ENCODE measurements at regions not wholly inside any gene's neighbourhood (a gene's known extent, or its start where the extent isn't known, plus 50 kb on each side); places are given as distances from the start of the nearest gene placed in this dataset.
"Not testable (repeated sequence)": the region's sequence is repeated elsewhere in the genome, so short reads cannot be mapped to it uniquely, and the experiment has no call there.

DNA sequence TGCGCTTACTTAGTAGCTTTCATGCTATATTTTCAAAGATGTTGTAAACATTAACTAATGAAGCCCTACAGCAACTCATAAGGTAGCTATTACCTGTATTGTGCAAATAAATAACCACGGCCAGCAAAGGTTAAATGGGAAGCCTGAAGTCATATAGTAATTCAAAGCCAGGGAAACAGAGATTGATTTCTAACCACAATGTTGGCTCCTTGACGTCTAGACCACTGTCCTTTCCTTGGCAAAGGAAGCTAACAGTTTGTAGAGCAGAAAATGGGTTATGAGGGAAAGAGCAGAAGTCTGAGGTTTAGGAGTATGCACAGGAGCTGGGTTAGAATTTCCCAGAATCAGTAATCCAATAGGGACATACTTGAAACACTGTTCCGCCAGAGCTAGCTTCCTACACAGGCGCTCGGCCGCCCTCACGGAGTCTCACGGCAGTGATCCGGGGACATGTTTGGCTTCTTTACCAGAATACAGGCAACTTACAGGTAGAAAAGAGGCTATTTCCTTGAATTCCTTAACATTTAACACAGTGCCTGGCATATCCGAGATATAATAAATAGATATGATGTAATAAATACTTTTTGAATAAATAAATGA is 298.8 kb upstream of the LYPLAL1 start:
- DNase-seq (ENCODE audit: low spot score) = no peak

DNA sequence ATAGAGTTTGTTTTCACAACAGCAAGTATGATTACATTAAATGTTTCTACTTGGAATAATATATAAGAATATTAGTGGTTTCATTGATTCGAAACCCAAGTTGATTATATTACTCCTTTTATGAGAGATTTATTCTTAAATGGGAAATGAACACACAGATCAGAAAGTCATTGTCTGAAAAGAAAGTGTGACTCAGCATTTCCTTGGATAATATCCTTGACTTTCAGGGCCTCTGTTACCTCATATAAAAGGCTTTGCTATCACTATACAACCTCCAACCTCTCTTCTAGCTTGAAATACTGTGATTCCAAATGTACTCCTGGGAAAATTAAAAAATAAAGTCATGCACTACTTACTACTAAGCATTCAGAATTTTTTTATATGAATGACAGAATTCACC is 295.3 kb upstream of the LYPLAL1 start:
- no peak for DNase-seq (ENCODE audit: low spot score)

DNA sequence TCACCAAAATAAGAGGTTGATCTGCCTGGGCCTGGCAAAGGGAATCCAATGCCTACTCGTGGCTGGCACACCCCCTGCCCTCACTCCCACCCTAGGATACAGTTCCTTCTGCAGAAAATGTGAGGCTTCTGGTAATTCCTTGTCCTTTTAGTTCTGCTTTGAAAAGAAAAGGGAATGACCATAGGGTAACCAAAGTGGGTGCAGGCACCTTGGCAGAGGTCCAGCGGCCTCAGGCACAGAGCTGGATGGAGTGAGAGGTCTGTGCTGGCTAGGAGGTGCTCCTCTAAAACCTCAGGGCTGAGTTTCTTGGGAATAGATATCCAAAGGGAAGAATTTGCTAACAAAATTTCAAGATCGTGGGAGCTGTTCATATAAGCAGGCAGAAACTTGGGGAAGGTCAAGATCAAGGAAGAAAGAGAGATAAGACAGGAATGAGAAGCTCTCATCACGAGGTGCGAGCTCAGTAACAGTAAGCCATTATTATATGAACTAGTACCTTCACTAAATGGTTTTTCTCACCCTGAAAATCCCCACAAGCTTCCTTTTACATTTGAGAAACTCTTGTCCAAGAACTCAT is 293.1 kb upstream of the LYPLAL1 start:
- DNase-seq (ENCODE audit: low spot score) = no peak

DNA sequence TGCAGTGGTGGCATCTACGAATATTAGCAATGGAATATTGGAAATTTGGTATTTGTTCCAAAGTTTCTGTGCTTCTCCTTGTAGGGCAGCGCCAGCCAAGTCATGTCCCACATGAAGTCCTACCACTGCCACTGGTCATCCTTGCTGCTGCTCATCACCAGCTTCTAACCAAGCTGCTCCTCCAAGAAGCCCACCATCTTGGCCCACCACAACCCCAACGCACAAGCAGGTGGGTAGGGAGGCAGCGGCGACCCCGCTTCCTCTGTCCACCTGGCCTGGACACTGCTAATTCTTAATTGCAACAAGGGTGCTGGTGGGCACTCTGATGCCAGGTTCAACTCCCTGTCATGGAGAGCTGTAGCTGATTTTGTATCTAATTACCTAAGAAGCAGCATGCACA is 291.2 kb upstream of the LYPLAL1 start:
- DNase-seq (ENCODE audit: low spot score) = no peak

DNA sequence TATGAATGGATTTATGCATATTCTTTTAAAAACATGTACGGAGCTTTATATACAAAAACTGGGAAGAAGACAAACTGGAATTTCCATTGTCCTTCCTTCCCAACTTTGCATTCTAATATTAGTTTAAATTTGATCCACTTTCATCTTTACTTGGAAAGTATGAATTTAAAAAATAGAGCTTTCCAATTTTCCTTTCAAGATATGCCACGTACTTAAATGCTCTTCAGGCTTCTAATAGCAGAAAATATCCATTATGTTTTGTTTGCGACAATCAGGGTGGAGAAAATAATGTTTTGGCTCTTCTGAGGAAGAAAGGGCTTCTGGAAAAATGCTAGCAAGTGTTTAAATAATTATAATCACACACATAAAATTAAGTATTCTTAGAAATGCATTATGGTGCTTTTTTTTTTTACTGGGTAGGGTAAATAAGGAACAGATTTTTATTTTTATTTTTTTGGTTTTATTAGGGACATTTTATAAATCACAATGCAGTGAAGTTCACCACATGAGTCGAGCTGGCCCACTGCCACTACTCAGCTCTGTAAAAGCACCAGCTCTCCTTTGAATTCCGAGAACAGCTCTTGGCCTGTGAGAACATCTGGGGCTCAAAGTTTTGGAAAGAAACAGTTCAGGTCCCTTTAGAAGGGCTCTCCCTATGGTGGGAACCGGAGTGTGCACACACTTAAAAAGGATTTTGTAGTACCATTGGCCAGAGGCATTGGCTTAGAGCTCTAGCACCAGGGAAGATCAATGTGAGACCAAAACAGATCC is 287.4 kb upstream of the LYPLAL1 start:
- no peak for DNase-seq (ENCODE audit: low spot score)

DNA sequence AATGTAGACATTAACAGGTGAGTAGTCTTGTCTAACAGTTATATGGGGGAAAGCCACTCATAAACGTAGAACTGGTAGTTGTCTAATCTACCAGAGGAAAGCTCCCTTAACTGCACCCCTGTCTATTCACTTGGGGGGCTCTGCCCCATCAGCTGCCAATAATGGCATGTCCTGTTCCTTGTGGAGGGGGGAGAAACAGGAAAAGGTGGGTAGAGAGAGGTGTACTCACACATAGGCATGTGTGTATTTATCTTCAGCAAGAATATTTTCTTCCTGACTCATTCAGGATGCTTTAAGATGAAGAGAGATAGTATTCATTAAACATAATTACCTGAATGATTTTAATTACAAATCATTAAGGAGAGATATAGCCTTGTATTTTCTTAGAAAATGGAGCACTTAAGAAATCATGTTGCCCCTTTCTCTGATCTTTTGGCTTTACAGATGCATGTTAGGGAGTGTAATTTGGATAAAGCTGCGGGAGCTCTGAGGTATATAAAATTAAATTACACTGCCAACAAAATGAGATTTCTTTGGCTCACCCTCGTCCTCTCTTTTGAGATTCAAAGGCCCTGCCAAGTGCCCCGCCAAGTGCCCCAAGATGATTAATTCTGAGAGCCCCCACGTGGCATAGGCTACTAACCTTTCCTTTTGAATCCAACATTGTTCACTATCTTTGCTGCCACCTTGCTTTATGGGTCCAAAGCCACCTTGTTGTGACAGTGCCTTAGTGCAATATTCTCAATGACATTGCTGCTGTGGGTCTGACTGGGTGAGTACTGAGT is 286.3 kb upstream of the LYPLAL1 start:
- no peak for DNase-seq (ENCODE audit: low spot score)

DNA sequence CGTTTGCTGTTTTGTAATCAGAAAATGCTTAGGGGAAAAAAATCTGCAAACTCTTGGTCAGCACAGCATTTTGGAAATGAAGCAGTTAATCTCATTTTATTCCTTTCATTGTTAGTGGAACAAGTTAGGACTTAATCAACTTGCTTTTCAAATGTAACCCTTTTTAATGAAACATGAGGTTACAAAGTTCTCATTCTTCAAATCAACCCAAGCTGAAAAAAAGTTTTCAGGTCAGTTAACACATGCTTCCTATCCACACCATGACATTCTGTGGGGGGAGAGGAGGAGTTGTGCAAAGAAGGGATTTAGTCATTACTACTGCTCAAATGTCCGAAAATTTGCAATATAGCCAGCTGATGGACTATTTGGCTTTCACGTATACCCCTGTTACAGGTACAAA is 283.2 kb upstream of the LYPLAL1 start:
- DNase-seq (ENCODE audit: low spot score) = no peak

DNA sequence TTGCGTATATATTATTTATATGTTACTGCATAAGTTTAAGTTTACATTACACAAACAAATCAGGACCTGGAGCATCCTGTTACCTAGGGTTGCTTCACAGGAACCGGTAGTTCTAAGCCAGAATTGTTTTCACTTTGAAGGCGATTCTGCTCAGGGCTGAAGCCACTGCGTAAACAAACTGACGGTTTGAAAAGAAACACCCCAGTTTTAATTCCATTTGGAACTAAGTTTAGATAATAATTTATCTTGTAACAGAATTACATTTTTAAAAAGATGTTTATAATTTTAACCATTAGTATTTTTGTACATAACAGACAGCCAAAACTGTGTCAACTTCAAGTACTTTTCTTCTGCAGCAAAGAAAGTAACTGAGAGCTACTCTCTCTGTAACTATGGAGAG is 282.1 kb upstream of the LYPLAL1 start:
- no peak for DNase-seq (ENCODE audit: low spot score)

DNA sequence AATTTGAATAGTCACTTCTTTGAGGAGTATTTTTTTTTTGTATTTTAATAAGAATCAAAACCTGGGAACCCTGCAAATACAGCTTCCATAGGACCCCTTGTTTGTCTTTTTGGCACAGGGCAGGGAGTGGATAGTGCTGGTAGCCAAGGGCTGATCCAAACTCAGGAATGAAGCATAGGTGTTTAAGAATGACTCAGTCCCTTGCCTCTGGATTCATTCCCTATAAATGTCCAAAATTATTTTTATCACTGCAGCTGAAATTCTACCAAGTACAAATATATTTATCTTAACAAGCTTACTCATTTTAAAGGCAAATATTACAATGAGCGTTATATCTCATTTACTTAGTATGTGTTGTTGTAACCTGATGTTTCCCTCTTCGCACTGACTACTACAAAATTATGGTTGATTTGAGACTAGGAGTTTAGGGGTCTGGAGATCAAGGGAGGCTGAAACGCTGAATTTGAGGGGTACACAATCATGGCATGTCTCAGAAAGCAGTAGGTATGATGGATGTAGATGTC is 278.6 kb upstream of the LYPLAL1 start:
- no peak for DNase-seq (ENCODE audit: low spot score)

DNA sequence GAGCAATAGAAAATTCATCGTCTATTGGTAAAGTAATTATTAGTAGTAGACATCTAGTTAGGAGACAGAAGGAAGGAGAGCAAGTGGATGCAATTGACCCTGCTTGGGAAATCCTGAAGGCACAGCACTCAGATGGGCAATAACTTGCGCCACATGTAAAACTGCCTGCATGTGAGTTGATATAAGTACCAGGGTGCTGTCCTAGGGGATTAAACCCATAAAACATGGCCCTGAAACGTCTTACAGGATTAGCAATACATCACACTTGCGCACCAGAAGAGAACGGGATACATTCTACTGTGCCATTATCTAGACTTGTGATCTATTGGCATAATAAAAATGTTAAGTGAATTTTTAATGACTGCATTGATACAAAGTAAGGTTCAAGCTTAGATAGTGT is 277.5 kb upstream of the LYPLAL1 start:
- DNase-seq (ENCODE audit: low spot score) = no peak

DNA sequence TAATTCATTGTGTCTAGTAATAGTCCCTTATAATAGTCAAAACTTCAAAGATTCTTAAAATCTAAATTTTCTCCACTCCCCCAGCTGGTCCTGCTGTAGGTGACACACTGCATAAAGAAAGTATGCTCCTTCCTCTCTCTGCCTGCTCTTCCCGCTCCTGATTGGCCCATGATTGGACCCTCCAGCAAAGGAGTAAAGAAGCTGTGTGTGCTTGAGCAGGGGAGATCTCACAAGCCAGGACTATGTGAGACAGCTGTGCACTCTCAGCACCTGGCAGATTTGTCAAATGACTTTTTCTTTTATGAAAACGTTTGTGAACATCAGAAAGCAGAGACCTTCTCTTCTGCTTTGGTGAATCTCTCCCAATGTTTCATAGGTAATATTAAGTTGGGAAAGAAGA is 274.8 kb upstream of the LYPLAL1 start:
- DNase-seq (ENCODE audit: low spot score) = no peak

DNA sequence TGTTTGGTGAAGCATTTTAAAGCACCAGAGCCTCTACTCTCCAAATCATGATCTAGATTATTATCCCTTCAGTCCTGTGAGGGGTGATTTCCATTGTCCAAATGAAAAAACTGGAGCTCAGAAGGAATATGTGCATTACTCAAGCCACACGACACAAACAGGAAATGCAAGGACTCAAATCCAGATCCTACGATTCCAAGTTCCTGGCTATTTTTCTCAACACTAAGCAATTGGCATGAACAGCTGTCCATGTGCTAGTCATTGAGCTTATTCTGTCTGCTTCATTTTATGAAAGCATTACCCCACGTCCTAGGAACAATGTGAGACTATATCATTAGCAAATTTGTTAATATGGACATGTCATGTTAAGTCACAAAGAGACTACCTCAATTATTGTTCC is 273.1 kb upstream of the LYPLAL1 start:
- no peak for DNase-seq (ENCODE audit: low spot score)

DNA sequence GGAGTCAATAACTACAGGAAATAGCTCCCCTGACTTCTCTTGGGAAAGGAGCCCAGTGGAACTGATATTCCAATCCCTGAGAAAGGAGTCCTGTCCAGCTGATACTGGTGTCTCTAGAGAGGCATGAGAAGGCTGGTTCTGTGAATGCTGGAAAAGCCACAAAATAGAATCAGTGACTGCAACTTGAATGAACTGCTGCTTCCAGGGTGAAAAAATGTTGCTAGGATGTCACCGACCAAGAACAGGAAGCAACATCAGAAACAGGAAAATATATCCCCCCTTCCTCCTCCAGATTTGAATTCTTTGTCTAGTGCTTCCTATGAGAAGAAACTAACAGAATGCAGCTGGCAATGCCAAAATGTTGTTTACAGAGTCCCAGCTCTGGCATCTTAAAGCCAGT is 269.3 kb upstream of the LYPLAL1 start:
- no peak for DNase-seq (ENCODE audit: low spot score)

DNA sequence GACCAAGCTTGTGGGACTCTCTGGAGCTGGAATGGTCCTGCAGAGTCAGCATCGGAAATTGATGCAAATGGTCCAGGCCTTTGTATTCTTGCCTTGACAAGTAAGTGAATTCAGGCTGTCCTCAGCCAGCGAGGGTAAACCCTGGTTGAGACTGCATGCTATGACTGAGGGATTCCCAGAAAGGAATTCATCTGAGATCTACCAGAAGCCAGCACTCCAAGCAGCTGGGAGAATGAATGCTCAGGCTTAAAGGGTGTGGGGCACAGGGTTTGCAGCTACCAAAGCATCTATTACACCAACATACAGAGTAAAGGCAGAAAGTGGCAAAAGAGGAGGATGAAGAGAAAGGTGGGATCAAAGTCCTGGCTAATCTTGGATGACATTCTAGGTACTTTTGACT is 257.0 kb upstream of the LYPLAL1 start:
- DNase-seq (ENCODE audit: low spot score) = no peak

DNA sequence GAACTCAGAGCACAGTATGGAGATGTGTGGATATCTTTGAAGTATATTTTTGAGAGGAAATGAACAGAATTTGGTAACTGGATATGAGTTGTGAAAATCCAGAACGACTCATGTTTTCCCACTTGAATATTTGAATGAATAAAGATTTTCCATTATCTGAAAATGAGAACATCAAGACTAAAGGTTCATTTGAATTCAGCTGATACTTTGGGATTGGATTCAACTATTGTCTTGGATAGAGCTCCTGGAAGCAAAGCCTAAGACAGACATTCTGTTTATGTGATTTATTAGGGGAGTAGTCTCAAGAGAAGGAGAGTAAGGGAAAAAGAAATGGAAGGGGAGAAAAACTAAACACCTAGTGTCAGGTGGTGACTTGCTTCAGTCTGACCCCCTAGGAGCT is 256.0 kb upstream of the LYPLAL1 start:
- DNase-seq (ENCODE audit: low spot score) = no peak

DNA sequence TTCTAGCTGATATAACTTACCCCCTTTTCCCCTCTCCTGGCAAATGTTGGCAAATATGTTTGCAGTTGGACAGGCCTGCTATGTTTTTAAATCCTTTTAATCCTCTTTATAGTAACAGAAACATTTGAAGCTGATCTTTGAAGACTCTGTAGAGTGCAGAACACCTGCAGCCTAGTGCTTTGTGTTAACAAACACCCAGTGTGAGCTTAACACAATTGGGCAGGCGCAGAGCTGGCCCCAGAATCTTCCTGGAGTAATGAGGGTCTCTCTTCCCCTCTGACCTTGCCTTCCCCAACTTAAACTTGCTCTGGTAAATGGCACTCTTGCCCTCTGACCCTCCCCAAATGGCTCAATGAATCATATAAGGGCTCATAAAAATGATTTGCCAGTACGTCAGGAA is 247.9 kb upstream of the LYPLAL1 start:
- DNase-seq (ENCODE audit: low spot score) = no peak

DNA sequence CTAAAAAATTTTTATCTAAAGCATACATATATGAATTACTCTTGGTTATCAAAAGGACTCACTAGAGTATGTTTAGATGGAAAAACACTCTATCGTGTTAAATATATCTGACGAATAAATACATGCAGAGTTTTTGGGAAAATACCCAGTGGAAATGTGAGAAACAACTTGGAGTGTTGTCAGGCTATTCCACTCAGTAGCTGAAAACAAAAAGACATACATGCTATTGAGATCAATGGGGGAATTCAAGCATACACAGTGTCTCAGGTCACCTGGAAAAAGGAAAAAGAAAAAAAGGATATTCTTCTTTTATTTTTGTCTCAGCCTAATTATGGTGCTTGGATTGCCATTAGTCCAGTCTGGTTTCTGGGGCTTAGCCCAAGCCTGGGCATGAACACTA is 247.0 kb upstream of the LYPLAL1 start:
- DNase-seq (ENCODE audit: low spot score) = no peak

DNA sequence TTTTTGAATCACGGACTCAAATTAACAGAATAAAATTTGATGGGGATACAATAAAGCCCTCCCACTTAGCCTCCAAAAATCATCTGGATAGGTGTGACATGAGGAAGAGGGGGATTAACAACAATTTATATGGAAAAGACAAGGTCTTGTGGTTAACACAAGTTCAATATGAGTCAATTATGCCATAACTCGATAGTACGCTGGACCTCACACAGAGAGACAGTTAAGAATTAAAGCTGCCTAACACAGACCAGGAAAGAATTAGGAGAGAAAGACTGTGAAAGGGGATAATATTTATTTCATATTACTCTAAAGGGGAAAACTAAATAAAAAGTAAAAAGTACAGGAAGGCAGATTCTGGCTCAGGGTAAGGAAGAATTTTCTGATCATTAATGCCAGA is 243.7 kb upstream of the LYPLAL1 start:
- no peak for DNase-seq (ENCODE audit: low spot score)

DNA sequence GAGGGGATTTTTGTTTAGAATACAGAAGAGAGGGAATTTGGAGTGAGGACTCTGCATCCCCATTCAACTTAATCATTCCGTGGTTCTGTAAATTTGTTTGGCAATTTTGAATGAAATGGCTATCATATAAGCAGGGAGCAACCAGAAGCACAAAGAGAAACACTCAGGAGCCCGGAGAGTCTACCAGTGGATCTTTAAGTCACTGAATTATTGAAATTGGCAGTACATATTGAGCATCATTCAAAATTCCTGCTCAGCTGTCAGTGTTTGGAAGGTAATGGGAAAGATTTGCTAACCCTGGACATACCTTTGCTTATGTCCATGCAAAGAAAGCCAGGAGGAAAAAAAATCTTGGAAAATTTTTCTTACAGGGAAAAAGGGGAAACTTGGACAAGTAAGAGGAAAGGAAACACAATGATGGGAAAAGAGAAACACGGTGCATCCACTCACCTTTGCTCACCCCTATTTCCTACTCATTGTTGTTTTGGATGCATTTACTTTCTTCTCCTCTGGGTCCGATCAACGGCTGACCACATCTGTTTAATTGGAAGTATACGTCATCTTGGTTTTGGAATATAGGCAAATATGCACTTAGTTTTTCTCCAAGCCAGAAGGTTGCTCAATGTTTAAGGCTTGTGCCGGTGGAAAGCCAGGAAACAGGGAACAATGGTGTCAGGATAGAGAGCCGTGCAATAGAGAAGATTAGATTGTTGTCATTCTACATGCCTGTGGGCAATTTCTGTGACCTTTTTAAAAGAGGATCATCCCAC is 243.0 kb upstream of the LYPLAL1 start:
- DNase-seq (ENCODE audit: low spot score) = no peak

DNA sequence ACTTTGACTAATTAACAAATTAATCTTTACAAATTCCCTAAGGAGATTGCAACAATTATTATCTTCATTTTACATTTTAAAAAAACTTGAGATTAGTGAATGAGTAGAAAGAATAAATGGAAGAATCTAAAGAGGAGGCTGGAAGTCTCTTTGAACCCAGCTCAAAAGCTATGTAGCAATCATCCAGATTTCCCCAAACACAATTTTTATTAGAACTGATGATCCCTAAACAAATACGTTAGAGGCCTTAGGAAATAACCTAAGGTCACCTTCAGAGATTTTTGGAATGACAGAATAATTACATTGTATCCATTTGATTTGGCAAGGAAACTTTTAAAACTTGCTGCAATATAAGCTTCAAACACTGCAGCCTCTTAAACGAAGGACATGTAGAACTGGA is 242.4 kb upstream of the LYPLAL1 start:
- DNase-seq (ENCODE audit: low spot score) = no peak

DNA sequence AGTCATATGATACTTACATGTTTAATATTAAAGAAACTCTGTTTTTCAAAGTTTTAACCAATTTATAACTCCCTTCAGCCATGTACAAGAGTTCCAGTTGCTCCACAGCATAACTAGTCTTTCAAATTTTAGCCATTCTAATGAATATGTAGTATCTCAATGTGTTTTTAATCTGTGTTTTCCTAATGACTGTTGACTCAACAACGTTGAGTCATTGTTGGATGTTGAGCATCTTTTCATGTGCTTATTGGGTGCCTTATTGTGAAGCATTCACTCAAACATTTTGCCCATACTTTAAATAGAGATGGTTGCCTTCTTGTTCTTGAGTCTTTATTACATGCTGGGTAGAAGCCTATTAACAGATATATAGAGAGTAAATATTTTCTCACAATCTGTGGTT is 240.2 kb upstream of the LYPLAL1 start:
- DNase-seq (ENCODE audit: low spot score) = no peak

DNA sequence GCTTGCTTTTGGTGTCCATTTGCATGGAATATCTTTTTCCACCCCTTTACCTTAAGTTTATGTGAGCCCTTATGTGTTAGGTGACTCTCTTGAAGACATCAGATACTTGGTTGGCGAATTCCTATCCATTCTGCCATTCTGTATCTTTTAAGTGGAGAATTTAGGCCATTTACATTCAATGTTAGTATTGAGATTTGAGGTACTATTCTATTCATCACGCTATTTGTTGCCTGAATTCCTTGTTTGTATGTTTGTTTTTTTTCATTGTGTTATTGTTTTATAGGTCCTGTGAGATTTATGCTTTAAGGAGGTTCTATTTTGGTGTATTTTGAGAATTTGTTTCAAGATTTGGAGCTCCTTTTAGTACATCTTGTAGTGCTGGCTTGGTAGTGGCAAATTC is 238.3 kb upstream of the LYPLAL1 start:
- DNase-seq (ENCODE audit: low spot score) = not testable (repeated sequence)

Data from SW480 (cell line).